HG03060 (cell line): ENCODE measurements at regions not wholly inside any gene's neighbourhood (a gene's known extent, or its start where the extent isn't known, plus 50 kb on each side); places are given as distances from the start of the nearest gene placed in this dataset.
A peak's percentile ranks its signal among the peaks of the same experiment; 100 is the strongest.
"Not testable (repeated sequence)": the region's sequence is repeated elsewhere in the genome, so short reads cannot be mapped to it uniquely, and the experiment has no call there.

Experiments
- ATAC-seq: cut with Tn5 transposase; IDR thresholded peaks from one replicate; pipeline ENCODE4 v1.9.1; 2021; ENCODE audit warnings: low read depth, moderate number of reproducible peaks; ENCODE audit not compliant: unreplicated experiment

DNA sequence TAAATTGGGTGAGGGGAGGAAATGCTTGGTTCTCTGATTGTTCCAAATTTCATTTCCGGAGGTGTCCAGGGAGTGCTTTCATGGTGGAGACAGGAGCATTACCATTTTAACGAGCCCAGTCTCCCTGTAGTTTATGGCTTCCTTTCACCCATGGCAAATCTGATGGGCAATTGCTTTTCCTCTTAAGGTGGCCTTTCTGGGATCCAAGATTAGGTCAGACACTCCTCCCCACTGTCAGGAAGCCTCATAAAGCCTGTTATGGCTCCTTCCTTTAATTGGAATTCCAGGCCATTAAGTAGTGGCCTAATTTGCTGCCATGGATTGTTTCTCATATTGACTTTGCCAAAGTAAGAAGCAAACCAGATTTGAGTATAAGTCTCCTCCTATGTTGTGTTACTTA, 157.8 kb downstream of the PDCD6IP start:
- ATAC-seq = no peak

DNA sequence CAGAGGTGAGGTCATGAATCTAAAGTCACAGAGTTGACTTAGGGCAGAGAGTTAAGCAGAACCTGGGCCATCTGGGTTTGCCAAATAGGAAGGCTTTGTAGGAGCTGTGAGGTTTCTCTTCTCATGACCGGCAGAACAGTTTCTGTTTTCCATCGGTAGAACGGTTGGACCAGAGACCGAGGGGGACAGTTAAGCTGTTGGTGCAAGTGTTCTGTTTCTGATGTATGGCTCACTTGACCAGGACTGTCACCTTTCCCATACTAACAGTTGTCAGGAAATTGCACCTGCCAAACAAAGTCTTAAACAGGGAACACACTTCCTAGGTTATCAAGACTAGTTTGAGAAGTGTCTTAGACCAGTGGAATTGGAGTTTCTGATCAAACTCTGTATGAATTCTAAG, 158.3 kb downstream of the PDCD6IP start:
- ATAC-seq = no peak

DNA sequence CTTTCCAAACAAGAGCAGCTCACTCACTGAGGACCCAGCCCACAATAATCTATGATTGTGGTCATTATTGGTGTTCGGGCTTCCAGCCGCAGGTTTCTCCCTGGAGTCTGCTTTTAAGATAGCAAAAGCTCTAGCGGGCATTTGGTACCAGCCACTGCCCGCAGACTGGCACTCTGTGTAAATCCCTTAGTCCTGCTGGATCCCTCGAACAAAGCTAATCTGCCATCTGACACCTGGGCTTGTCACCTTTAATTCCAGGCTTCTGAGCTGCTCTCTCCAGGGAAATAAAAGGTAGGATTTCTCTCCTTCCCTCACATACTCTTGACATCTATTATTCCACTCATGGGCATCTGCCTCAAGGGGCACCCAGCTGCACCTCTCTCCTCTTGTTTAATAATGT, 158.7 kb downstream of the PDCD6IP start:
- ATAC-seq = no peak

DNA sequence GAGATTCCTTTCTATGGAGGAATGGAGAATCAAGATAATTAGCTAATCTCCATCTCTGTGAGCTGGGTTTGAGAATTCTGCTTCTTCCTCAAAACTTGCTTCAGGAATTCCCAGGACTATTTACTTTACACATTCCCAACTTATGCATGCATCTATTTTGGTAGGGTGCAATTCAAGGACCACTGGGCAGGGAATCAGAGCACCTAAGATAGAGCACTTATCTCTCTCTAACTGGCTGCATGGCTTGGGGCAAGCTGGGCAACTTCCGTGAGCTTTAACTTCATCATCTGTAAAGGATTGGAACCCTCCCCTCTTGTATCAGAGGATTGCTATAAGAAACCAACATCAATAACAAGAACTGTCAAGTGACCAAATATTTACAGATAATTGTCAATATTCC, 160.2 kb downstream of the PDCD6IP start:
- no peak for ATAC-seq

DNA sequence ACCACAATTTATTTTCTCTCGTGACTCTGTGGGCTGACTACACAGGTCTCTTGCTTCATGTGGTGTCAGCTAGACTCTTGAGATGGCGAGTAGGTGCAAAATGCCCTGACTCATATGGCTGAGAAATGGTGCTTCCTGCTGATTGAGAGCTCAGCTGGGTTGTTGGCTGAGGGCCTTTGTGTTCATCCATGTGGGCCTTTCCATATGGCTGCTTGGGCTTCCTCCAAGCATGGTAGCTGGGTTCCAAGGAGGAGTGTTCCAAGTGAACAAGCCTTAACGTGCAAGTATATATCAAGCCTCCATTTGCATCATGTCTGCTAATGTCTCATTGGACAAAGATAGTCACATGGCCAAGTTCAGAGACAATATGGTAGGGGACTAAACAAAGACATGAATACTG, 164.0 kb downstream of the PDCD6IP start:
- no peak for ATAC-seq

DNA sequence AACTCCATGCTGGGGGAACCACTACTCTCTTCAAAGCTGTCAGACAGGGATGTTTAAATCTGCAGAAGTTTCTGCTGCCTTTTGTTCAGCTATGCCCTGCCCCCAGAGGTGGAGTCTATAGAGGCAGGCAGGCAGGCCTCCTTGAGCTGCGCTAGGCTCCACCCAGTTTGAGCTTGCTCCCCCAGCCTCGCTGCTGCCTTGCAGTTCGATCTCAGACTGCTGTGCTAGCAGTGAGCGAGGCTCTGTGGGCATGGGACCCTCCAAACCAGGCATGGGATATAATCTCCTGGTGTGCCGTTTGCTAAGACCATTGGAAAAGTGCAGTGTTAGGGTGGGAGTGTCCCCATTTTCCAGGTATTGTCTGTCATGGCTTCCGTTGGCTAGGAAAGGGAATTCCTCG, 171.8 kb downstream of the PDCD6IP start:
- not testable (repeated sequence) for ATAC-seq

DNA sequence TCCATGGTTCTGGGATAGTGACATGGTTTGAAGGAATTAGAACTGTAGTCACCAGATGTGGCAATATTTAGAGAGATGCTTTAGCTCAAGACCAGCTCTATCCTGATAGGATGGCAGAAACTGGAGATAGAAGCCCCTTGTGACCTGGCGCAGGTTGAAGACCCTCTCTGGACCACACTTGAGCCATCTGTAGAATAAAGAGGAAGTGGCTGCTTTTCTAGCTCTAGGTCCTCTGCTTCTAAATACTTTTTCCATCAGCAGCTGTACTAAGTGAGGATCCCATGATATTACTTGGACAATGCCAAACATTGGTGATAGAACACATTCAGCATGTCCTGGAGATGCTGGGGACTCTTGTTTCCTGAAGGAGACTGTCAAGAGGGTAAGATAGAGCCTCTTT, 172.6 kb downstream of the PDCD6IP start:
- ATAC-seq = no peak

DNA sequence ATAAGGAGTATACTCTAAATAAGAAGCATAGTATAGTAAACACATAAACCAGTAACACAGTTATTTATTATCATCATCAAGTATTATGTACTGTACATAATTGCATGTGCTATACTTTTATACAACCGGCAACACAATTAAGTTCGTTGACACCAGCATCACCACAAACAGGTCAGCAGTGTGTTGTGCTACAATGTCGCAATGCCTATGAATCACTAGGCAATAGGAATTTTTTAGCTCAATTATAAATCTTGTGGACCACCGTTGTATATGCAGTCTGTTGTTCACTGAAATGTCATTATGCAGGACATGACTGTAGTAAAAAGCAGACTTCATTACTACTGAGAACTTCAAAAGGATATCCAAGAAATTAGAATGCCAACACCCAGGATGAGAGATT, 177.0 kb downstream of the PDCD6IP start:
- no peak for ATAC-seq

DNA sequence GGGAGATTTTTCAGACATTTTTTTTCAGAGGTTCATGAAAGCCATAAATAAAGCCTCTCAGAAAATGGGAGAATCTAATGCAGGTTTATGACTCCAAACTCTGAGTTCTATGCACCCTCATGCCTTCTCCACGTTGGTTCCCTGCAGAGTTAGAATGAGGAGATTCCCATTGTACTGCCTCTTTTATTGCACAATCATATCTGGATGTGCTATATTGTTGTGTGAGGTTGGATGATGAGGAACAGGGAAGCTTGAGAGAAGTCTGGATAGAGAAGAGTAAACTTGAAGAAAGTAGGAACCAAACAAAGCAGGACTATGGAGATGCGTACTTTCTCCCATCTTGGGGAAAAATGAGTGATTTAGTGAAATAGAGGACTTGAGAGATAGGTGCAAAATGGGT, 178.8 kb downstream of the PDCD6IP start:
- no peak for ATAC-seq

DNA sequence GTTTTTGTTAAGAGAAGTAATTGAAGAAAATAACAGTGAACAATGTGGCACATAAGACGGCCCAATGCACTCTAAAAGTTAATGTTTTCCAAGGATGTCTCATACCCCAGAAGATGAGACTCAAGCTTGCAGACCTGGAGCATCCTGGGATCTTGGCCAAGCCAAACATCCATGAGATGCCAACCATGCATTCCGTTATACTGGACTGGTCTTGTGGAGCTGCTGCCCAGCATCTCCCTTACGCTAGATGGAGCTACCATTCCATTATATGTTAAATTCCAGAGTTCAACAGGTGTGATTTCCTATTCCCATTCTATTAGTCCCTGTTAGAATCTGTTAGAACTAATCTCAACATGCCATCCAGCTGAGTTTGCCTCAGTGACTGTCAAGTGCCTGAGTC, 181.8 kb downstream of the PDCD6IP start:
- ATAC-seq = no peak

DNA sequence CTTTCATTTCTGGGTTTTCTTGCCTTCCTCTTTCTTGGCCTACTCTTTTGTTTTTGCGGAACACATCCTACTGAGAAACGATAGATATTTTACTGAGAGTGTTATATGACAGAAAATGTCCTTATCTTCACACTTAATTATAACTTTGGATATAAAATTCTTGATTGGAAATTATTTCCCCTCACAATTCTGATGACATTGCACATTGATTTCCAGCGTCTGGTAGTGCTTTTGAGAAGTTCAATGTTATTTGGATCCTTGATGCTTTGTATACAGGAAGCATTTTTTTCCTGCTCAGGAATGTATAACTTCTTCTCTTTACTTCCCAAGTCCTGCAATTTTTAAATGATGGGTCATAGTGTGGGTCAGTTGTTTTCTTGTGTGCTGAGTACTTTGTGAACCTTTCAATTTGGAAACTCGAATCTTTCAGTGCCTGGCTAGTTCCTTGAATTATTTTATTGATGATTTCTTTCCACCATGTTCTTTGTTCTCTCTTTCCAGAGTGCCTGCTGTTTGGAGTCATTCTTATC, 183.9 kb downstream of the PDCD6IP start:
- no peak for ATAC-seq

DNA sequence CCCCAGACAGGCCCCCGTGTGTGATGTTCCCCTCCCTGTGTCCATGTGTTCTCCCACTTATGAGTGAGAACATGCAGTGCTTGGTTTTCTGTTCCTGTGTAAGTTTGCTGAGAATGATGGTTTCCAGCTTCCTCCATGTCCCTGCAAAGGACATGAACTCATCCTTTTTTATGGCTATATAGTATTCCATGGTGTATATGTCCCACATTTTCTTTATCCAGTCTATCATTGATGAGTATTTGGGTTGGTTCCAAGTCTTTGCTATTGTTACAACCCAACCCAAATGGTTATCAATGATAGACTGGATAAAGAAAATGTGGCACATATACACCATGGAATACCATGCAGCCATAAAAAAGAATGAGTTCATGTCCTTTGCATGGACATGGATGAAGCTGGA, 184.5 kb downstream of the PDCD6IP start:
- not testable (repeated sequence) for ATAC-seq

DNA sequence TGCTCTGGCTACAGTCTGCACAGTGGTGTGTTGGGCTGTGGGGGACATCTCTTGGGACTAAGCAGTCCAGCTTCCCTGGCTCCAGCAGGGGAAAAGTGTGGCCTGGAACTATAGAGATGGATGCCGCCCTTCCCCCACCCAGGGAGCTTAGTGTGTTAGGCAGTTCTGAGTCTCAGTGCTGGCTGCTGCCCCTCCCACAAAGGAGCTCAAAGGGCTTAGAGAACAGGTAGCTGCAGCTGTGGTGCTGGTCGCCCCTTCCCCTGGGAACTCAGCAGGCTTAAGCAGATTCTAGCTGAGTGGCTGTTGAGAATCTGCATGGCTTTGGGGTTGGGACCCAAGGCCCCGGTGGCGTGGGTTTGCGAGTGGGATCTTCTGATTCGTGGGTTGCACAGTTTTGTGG, 190.8 kb downstream of the PDCD6IP start:
- no peak for ATAC-seq

DNA sequence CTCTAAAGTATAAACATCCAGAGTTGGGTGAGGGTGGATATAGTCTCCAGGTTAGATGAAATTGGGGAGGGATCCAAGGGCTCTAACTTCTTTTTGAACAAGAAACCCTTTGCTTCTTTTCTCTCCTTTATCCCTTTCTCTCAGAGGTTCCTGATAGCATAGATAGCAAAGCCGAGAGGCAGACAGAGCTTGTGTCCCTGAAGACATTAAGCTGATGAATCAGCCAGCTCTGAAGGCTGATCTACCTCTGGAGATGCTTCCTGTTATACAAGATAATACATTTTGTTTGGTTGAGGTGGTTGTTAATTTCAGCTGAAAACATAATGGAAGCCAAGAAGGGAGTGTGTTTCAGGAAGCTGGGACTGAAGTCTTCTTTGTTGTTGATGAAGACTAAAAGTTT, 193.2 kb downstream of the PDCD6IP start:
- ATAC-seq = no peak

DNA sequence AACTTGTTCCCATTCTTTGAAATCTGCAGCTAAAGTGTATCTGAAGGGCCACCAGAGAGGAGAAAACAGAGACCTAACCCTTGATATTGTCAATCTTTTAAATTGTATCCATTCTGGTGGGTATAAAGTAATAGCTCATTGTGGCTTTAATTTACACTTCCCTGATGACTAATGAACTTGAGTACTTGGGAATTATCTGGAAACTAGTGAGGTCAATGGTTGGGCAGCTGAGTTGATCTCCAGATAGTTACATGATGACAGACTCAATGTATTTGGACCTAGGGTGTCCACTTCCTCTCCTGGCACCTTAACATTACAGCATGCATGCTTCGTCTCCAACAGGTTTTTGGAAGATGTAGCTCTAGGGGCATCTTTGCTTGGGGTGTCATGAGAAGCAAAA, 195.2 kb downstream of the PDCD6IP start:
- ATAC-seq = no peak

DNA sequence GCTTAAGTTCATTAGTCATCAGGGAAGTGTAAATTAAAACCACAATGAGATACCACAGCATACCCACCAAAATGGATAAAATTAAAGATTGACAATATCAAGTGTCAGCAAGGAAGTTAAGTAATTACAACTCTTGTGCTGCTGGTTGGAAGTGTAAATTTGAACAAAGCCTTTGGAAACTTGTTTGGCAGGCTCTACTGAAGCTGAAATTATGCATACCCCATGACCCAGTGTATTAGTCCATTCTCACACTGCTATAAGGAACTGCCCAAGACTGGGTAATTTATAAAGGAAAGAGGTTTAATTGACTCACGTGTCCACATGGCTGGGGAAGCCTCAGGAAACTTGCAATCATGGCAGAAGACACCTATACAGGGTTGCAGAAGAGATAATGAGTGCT, 196.1 kb downstream of the PDCD6IP start:
- ATAC-seq = no peak

DNA sequence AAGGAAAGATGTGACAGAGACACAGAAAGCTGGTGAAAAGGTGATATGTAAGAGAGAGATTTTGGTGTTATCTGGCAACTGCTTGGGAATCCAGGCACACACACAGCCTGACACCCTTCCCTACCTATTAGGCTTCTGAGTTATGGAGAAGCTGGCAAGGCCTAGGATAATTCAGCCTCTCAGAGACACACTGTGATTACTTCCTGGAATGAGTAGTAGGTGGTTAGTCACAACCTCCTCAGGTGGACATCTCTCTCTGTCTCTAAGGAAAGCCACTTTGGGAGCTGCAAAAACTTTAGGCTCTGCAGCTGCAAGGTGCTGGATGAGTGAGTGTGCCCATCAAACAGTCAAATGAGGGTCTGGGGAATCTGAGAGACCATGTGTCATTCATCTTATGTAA, 201.9 kb downstream of the PDCD6IP start:
- ATAC-seq = no peak

DNA sequence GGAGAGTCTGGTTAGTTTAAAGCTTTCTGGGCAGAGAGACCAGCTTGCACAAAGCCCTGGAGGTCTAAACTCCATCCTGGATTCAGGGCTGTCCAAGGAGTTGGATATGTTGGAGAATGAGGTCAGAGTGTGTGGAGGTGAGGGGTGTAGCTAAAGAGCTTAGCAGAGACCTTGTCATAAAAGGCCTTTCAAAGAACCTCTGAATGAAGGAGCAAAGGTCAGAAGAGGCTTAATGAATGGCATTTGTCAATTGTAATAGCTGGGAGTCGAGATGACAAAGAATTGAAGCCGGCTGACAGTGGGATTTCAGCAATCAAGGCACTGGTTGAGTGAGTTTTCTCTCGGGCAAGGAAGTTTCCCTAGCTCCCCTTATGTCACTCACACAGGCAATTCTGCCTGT, 202.6 kb downstream of the PDCD6IP start:
- no peak for ATAC-seq

DNA sequence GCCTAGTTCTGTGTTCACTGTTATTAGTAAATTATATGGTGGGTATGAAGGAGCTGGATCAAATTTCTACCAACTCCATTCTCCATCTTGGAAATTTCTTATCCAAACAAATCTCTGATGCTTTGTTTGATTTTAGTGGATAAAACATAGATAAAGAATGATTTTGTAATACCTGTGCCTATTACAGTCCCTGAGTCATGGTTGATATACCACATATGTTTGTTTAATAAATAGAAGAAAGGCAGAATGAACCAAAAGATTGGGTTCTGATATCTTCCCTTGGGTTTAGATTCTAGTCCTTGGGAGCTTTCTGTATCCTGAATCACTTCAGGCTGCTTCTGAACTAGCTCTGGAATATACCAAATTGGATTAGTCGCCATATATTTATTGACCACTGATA, 203.6 kb downstream of the PDCD6IP start:
- no peak for ATAC-seq

DNA sequence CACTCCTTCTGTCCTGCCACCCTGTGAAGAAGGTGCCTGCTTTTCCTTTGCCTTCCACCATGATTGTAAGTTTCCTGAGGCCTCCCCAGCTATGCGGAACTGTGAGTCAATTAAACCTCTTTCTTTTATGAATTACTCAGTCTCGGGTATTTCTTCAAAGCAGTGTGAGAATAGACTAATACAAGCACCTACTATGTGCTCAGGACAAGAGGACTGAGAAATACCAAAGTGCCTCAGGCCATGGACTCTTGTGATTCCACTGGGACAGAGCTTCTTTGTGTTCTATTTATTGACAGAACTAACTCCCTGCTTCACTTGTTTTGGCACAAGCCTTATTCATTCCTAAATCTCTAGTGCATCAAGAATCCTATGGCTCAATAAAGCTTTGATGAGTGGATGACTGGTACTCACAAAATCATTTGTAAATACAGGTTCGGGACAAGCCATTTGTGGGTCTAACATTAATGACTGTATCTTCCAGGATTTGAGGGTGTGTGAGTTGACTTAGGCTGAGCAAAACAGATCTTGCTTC, 204.2 kb downstream of the PDCD6IP start:
- ATAC-seq = no peak

DNA sequence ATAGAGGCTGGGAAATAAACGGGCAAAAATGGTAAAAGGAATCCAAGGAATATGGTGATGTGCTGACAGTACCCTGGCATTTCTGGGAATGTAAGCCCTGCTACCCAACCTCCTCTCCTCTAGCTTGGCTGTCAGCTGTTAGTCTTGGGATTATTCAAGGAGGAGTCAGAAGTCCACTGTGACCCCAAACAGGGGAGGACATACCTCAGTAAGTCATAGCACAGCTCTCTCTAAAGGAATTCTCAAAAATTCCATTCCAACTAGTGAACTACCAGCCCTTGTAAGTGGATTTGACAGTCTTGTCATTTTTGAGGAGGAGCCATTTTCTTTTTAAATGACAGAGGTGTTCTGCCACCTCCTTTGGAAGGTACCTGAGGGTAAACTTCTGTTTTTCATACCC, 207.5 kb downstream of the PDCD6IP start:
- no peak for ATAC-seq

DNA sequence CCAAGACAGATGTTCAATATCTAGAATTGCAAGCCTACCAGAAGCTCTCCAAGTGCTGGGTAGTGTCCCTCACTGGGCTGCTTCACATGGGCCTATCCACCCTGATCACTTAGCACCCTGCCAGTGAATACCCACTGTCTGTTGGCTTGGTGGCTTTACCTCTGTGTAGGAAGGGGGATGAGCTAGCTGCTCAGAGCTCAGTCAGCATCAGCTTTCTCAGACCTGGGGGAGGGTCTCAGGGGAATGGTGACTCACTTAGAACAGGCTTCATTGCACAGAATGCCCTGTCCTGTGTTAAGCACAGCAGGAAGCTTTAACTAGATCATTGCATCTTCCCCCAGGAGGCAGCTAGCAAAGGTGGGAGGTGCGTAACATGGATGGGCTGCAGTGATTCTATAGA, 209.8 kb downstream of the PDCD6IP start:
- peak; percentile 41 for ATAC-seq
